IPS DF 6.9 (cell line): ENCODE measurements at regions not wholly inside any gene's neighbourhood (a gene's known extent, or its start where the extent isn't known, plus 50 kb on each side); places are given as distances from the start of the nearest gene placed in this dataset.

Experiments used
- DNase-seq: peaks from one replicate; pipeline ENCODE4 v3.0.0-alpha.2; 2013; ENCODE audit warnings: low read depth, low spot score
- H3K27ac ChIP-seq: one replicate; pipeline ENCODE4 v1.5.1; 2013; ENCODE audit warnings: low read length, control low read depth
- H3K27me3 ChIP-seq: 2 replicates; pipeline ENCODE4 v1.6.1; 2013; ENCODE audit warnings: mild to moderate bottlenecking, low read length; ENCODE audit not compliant: control insufficient read depth, insufficient read depth
- H3K36me3 ChIP-seq: 2 replicates; pipeline ENCODE4 v1.6.1; 2013; ENCODE audit warnings: low read length; ENCODE audit not compliant: control insufficient read depth, insufficient read depth
- H3K4me1 ChIP-seq: 2 replicates; pipeline ENCODE4 v1.6.1; 2013; ENCODE audit warnings: low read length; ENCODE audit not compliant: control insufficient read depth, insufficient read depth
- H3K4me3 ChIP-seq: 2 replicates; pipeline ENCODE4 v1.5.1; 2013; ENCODE audit warnings: mild to moderate bottlenecking, low read length
- H3K9me3 ChIP-seq: 2 replicates; pipeline ENCODE4 v1.6.1; 2013; ENCODE audit warnings: low read length, inconsistent platforms; ENCODE audit not compliant: control insufficient read depth, insufficient read depth
- WGBS: extraction: QIAGEN DNeasy Blood & Tissue Kit; methylation state at CpG from one replicate; pipeline ENCODE4 v1.1.7; 2013; ENCODE audit warnings: mixed read lengths, missing lambda C conversion rate; ENCODE audit not compliant: insufficient read length, insufficient coverage; 5-methylcytosine and 5-hydroxymethylcytosine counted together

- no peak overlapping the region for H3K27ac ChIP-seq
- H3K9me3 ChIP-seq: no peaks in the 10 kb centered on the region
- H3K27me3 ChIP-seq: 0 out of 2 replicates have a peak, but pooled peaks cover 2% of the 10 kb centered on the region
- H3K36me3 ChIP-seq: no peaks in the 10 kb centered on the region
- DNase-seq: no peak
- no peak overlapping the region for H3K4me3 ChIP-seq
- no CpG with 5 or more reads among the region's 13 CpGs for WGBS
- no peaks in the 10 kb centered on the region for H3K4me1 ChIP-seq
These were observed 180.6 kb downstream of the FOXA2 start for GRCh38 chr20:22403632-22404361.

DNA sequence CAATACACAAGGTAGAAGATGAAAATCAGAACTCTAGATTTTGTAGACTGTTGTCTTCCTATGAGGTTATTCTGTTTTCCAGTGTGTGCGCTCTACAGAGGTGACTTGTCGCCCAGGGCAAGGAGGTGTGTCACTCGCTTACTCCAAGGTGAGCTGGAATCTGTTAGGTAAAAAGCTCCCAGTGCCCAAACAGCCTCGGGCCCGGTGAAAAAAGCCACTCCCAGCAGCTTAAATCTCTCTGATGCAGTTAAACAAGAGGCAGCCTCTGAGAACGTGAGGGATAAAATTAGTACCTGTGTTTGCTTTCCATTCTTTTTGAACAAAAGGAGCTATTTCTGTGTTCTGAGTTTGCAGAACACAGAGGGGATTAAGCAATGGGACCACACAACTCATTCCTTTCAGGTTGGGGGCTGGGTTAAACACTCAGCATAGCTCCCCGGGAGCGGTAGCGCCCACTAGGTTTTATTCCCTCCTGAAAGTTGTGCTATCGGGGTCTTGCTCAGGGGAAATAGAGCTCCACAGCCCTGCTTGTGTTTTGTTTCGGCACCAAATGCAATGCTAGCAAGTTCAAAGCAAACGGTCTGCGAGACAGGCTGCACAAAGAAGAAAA lies 181.2 kb downstream of the FOXA2 start:
- no CpG with 5 or more reads among the region's 13 CpGs for WGBS
- no peak overlapping the region for H3K27ac ChIP-seq
- no peaks in the 10 kb centered on the region for H3K4me1 ChIP-seq
- no peaks in the 10 kb centered on the region for H3K36me3 ChIP-seq
- no peaks in the 10 kb centered on the region for H3K9me3 ChIP-seq
- H3K4me3 ChIP-seq: no peak overlapping the region
- 0 out of 2 replicates have a peak, but pooled peaks cover 2% of the 10 kb centered on the region for H3K27me3 ChIP-seq
- no peak for DNase-seq

GRCh38 chr20:22402550-22402949 lies 181.8 kb downstream of the FOXA2 start:
- Histone ChIP-seq H3K27ac (no peak overlapping the region), H3K4me3 (no peak overlapping the region), H3K36me3 (no peaks in the 10 kb centered on the region), H3K9me3 (no peaks in the 10 kb centered on the region), H3K27me3 (0 out of 2 replicates have a peak, but pooled peaks cover 2% of the 10 kb centered on the region), H3K4me1 (no peaks in the 10 kb centered on the region)
- no CpG with 5 or more reads among the region's 7 CpGs for WGBS
- DNase-seq: no peak

DNA sequence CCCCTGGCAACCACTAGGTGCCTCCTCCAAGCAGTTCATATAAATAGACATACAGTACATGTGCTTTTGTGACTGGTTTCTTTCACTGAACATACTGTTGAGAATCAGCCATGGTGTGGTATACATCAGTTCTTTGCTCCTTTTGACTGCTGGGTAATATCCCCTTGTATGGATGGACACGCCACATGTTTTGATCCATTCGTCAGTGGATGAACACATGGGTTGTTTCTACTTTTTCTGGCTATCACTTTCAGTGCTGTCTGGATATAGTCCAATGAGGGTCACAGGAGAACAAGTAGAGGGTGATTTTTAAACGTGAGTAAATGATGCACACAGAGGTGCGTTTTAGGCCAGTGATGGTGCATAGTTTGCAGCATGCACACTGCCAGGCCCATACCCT lies 183.9 kb downstream of the FOXA2 start:
- Histone ChIP-seq H3K27ac (no peak overlapping the region), H3K4me3 (no peak overlapping the region), H3K36me3 (no peaks in the 10 kb centered on the region), H3K27me3 (0 out of 2 replicates have a peak, but pooled peaks cover 2% of the 10 kb centered on the region), H3K9me3 (no peaks in the 10 kb centered on the region), H3K4me1 (no peaks in the 10 kb centered on the region)
- WGBS: no CpG with 5 or more reads among the region's 4 CpGs
- no peak for DNase-seq

GRCh38 chr20:22394583-22394982 lies 189.8 kb downstream of the FOXA2 start:
- DNase-seq: no peak
- H3K36me3 ChIP-seq: no peaks in the 10 kb centered on the region
- no peaks in the 10 kb centered on the region for H3K9me3 ChIP-seq
- no peak overlapping the region for H3K27ac ChIP-seq
- no peak overlapping the region for H3K4me3 ChIP-seq
- WGBS: no CpG with 5 or more reads among the region's 1 CpG
- H3K27me3 ChIP-seq: no peaks in the 10 kb centered on the region
- H3K4me1 ChIP-seq: peaks cover 4% of the 10 kb centered on the region; the same call in 1 of the 2 replicates

GRCh38 chr20:22390543-22390903 lies 193.8 kb downstream of the FOXA2 start:
- no peak overlapping the region for H3K4me3 ChIP-seq
- no peaks in the 10 kb centered on the region for H3K9me3 ChIP-seq
- WGBS: no CpG with 5 or more reads among the region's 5 CpGs
- peaks cover 4% of the 10 kb centered on the region; the same call in 1 of the 2 replicates for H3K4me1 ChIP-seq
- H3K27ac ChIP-seq: no peak overlapping the region
- no peak for DNase-seq
- H3K36me3 ChIP-seq: no peaks in the 10 kb centered on the region
- H3K27me3 ChIP-seq: no peaks in the 10 kb centered on the region

- Histone ChIP-seq H3K9me3 (no peaks in the 10 kb centered on the region), H3K36me3 (no peaks in the 10 kb centered on the region), H3K27ac (no peak overlapping the region), H3K4me1 (peaks cover 4% of the 10 kb centered on the region; the same call in 1 of the 2 replicates), H3K27me3 (no peaks in the 10 kb centered on the region), H3K4me3 (no peak overlapping the region)
- no CpG with 5 or more reads among the region's 8 CpGs for WGBS
- DNase-seq: peak; percentile 41
These were observed 194.4 kb downstream of the FOXA2 start for GRCh38 chr20:22389836-22390542.

GRCh38 chr20:22387452-22387851 lies 196.9 kb downstream of the FOXA2 start:
- WGBS: no CpG with 5 or more reads among the region's 1 CpG

DNA sequence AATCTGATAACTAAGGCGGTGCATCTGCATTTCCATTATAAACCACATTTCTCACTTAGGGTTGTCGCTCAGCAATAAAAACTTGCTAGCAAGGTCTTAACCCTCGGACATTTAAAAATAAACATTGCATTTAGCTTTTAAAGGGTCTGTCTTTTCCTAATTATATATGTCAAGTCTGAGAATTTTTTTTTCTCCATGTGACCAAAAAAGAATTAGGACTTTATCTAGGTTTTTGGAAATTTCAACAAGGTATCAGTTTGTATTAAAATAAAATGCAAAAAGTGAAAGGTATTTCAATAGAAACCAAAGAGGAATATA lies 198.1 kb downstream of the FOXA2 start:
- Histone ChIP-seq H3K27ac (no peak overlapping the region), H3K4me1 (peaks cover 1% of the 10 kb centered on the region; the same call in 1 of the 2 replicates), H3K36me3 (no peaks in the 10 kb centered on the region), H3K27me3 (no peaks in the 10 kb centered on the region), H3K9me3 (no peaks in the 10 kb centered on the region), H3K4me3 (no peak overlapping the region)
- no peak for DNase-seq
- no CpG with 5 or more reads among the region's 3 CpGs for WGBS

More at GRCh38 chr20:22387452-22387851, 196.9 kb downstream of the FOXA2 start:
- Histone ChIP-seq H3K27me3 (no peaks in the 10 kb centered on the region), H3K27ac (no peak overlapping the region), H3K4me3 (no peak overlapping the region), H3K36me3 (no peaks in the 10 kb centered on the region), H3K4me1 (peaks cover 1% of the 10 kb centered on the region; the same call in 1 of the 2 replicates), H3K9me3 (no peaks in the 10 kb centered on the region)
- DNase-seq: no peak

DNA sequence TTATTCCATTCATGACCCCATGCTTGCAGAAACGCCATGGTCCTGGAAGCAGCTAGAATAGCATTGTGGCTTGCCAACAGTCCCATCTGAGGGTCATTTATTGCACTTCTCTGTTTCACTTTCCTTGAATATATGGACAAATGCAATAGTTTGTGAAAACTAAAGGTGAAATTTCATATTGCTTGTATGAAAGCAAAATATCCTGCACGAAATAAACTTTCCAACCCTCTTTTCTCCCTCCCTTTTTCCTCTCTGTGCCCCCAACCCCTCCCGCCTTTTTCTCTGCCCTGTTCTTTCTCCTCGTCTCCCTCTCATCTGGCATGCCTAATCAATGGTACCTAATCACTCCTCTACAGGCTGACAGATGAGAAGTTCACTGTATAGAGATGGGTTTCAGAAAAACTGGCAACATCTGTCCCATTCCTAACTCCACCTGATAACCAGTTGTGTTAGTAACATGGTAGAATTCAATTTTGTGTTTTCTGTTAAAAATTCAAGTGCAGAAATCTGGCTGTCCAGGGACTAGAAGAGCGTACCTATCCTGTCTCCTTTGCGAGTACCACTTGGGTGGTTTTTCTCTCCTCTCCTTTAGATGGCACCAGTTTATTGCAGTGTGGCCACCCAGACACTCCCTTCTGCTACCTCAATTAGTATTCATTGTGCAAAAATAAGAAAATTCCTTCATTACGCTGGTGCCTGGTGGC lies 198.6 kb downstream of the FOXA2 start:
- DNase-seq: no peak
- no CpG with 5 or more reads among the region's 7 CpGs for WGBS
- H3K36me3 ChIP-seq: no peaks in the 10 kb centered on the region
- H3K27me3 ChIP-seq: no peaks in the 10 kb centered on the region
- H3K9me3 ChIP-seq: no peaks in the 10 kb centered on the region
- H3K4me1 ChIP-seq: peaks cover 1% of the 10 kb centered on the region; the same call in 1 of the 2 replicates
- H3K27ac ChIP-seq: no peak overlapping the region
- H3K4me3 ChIP-seq: no peak overlapping the region
